Uterus (tissue), 3 donors: ENCODE measurements at regions not wholly inside any gene's neighbourhood (a gene's known extent, or its start where the extent isn't known, plus 50 kb on each side); places are given as distances from the start of the nearest gene placed in this dataset.
"Not testable (repeated sequence)": the region's sequence is repeated elsewhere in the genome, so short reads cannot be mapped to it uniquely, and the experiment has no call there.

Source experiments
- DNase-seq, 2 donors: peaks; one replicate each; pipeline ENCODE4 v3.0.0-alpha.2; 2019 to 2020
- H3K27ac ChIP-seq, 2 donors: fragments of 200-600 bp; sonication (generic); 1 replicate in 1 of 2; 2 replicates in 1 of 2; pipeline ENCODE4 v1.5.1; 2016 to 2018
- H3K27me3 ChIP-seq, 2 donors: fragments of 200-600 bp; sonication (generic); one replicate each; pipeline ENCODE4 v1.5.1; 2018 to 2019; ENCODE audit warnings: control low read depth in 1 of 2
- H3K36me3 ChIP-seq, 2 donors: fragments of 200-600 bp; sonication (generic); one replicate each; pipeline ENCODE4 v1.5.1; 2019; ENCODE audit warnings: control low read depth in 1 of 2
- H3K4me1 ChIP-seq, 2 donors: fragments of 200-600 bp; sonication (generic); one replicate each; pipeline ENCODE4 v1.5.1; 2018 to 2019; ENCODE audit warnings: control low read depth in 1 of 2
- H3K4me3 ChIP-seq, 2 donors: fragments of 200-600 bp; sonication (generic); 1 replicate in 1 of 2; 2 replicates in 1 of 2; pipeline ENCODE4 v1.5.1; 2018 to 2019; ENCODE audit warnings: mild to moderate bottlenecking in 1 of 2
- H3K9me3 ChIP-seq, 2 donors: fragments of 200-600 bp; sonication (generic); one replicate each; pipeline ENCODE4 v1.5.1; 2019; ENCODE audit warnings: control low read depth in 1 of 2
- CTCF ChIP-seq, 4 experiments: fragments of 200-600 bp in 2 of 4; fragments of 450-650 bp in 2 of 4; sonication (generic) in 2 of 4; IDR thresholded peaks; one replicate each; pipeline ENCODE4 v1.5.1; 2016 to 2019; ENCODE audit warnings: antibody characterized with exemption in 4 of 4, mild to moderate bottlenecking in 2 of 4, moderate library complexity in 1 of 4
- POLR2A ChIP-seq, 2 donors: fragments of 450-650 bp; IDR thresholded peaks; one replicate each; pipeline ENCODE4 v1.6.1; 2016; ENCODE audit warnings: antibody characterized with exemption in 2 of 2, mild to moderate bottlenecking in 1 of 2, moderate library complexity in 1 of 2
- intact Hi-C: fragments of 100-400 bp; cut with DNase I; formaldehyde crosslinking; loops from one replicate; pipeline ENCODE4 v1.15.1; 2023; ENCODE audit warnings: low total_unique reads
- donor health status: DM: yes; HTN: yes; CAD: no.

GRCh38 chr4:13728761-13729160, 101.2 kb upstream of the BOD1L1 start:
- H3K4me3 ChIP-seq = no peak overlapping the region
- no peak for TF ChIP-seq POLR2A (IDR thresholded peaks at IDR 0.05)
- intact Hi-C loops = loop anchor here (5.0 kb wide), 1 partner anchor 514 kb away; no protein-coding TSS in a partner anchor

GRCh38 chr4:13731019-13731418, 103.5 kb upstream of the BOD1L1 start:
- Histone ChIP-seq H3K36me3 (no peaks in the 10 kb centered on the region), H3K27ac (no peak overlapping the region), H3K9me3 (no peaks in the 10 kb centered on the region), H3K27me3 (no peaks in the 10 kb centered on the region), H3K4me1 (no peaks in the 10 kb centered on the region), H3K4me3 (no peak overlapping the region)
- intact Hi-C loops = no loop called here
- TF ChIP-seq POLR2A (IDR thresholded peaks at IDR 0.05) = no peak
- no peak for TF ChIP-seq CTCF (IDR thresholded peaks at IDR 0.05)
- no peak for DNase-seq

More at GRCh38 chr4:13728761-13729160, 101.2 kb upstream of the BOD1L1 start:
- DNase-seq = no peak
- Histone ChIP-seq H3K9me3 (no peaks in the 10 kb centered on the region), H3K27ac (no peak overlapping the region), H3K36me3 (no peaks in the 10 kb centered on the region), H3K27me3 (no peaks in the 10 kb centered on the region), H3K4me1 (no peaks in the 10 kb centered on the region)

- intact Hi-C loops = no loop called here
These were observed 106.3 kb upstream of the BOD1L1 start for GRCh38 chr4:13733817-13734216.

GRCh38 chr4:13750594-13750993, 123.1 kb upstream of the BOD1L1 start:
- H3K9me3 ChIP-seq = no peaks in the 10 kb centered on the region
- H3K36me3 ChIP-seq = no peaks in the 10 kb centered on the region
- no peak overlapping the region for H3K27ac ChIP-seq
- TF ChIP-seq CTCF (IDR thresholded peaks at IDR 0.05) (no peak), POLR2A (IDR thresholded peaks at IDR 0.05) (no peak)
- H3K4me1 ChIP-seq = no peaks in the 10 kb centered on the region
- H3K4me3 ChIP-seq = no peak overlapping the region
- intact Hi-C loops = no loop called here
- DNase-seq = no peak
- H3K27me3 ChIP-seq = no peaks in the 10 kb centered on the region

More at GRCh38 chr4:13733817-13734216, 106.3 kb upstream of the BOD1L1 start:
- Histone ChIP-seq H3K4me1 (no peaks in the 10 kb centered on the region), H3K27me3 (no peaks in the 10 kb centered on the region), H3K27ac (no peak overlapping the region), H3K36me3 (no peaks in the 10 kb centered on the region), H3K4me3 (no peak overlapping the region), H3K9me3 (no peaks in the 10 kb centered on the region)
- DNase-seq = no peak
- no peak for TF ChIP-seq POLR2A (IDR thresholded peaks at IDR 0.05)
- no peak for TF ChIP-seq CTCF (IDR thresholded peaks at IDR 0.05)

- intact Hi-C loops, H3K27me3 ChIP-seq, DNase-seq, H3K9me3 ChIP-seq, H3K4me1 ChIP-seq, H3K27ac ChIP-seq, H3K4me3 ChIP-seq, H3K36me3 ChIP-seq: not testable (repeated sequence)
These were observed 134.1 kb upstream of the BOD1L1 start for GRCh38 chr4:13761581-13761980.

GRCh38 chr4:13762130-13762529, 134.6 kb upstream of the BOD1L1 start:
- Histone ChIP-seq H3K27ac (no peak overlapping the region), H3K9me3 (no peaks in the 10 kb centered on the region), H3K4me3 (no peak overlapping the region), H3K4me1 (no peaks in the 10 kb centered on the region), H3K36me3 (no peaks in the 10 kb centered on the region), H3K27me3 (no peaks in the 10 kb centered on the region)
- DNase-seq = no peak
- intact Hi-C loops = no loop called here
- TF ChIP-seq CTCF (IDR thresholded peaks at IDR 0.05) = no peak
- no peak for TF ChIP-seq POLR2A (IDR thresholded peaks at IDR 0.05)
